ENCODE measurements at regions not wholly inside any gene's neighbourhood (a gene's known extent, or its start where the extent isn't known, plus 50 kb on each side); places are given as distances from the start of the nearest gene placed in this dataset.

DNA sequence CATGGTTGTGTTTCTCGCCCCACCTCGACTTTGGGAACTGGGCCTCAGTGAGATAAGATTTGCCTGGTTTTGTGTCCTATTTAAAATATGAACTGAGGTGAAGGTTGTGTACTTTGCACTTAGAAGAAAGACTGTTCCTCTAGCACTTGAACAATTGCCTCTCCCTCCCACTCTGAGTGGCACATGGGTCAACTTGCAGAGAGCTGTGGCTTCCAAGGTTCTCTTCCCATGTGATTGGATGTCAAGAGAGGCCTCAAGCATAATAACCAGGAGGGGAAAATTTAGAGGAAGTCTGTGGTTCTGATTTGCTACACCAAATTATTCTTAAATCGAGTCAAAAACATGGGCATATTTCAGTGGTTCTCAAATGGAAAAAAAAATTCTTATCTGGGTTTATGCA is 329.2 kb downstream of the HS3ST3B1 start:
- no peaks in the 10 kb centered on the region for H3K27me3 ChIP-seq (ENCODE audit: control insufficient read depth in 1 of 2, insufficient read depth in 2 of 2, low read length in 2 of 2)
- intact Hi-C loops (cut with micrococcal nuclease; ENCODE audit: unreplicated experiment), result loop anchor here (10.0 kb wide), 1 partner anchor 105 kb away; no protein-coding TSS in a partner anchor
- no peaks in the 10 kb centered on the region for H4K20me1 ChIP-seq (ENCODE audit: insufficient read depth, low read length)
- FAIRE-seq (no peak), ATAC-seq (no peak), DNase-seq (ENCODE audit: low spot score) (no peak)
- no peak overlapping the region for H3K27ac ChIP-seq (ENCODE audit: extremely low read length, insufficient read depth, low read length)
- no peaks in the 10 kb centered on the region for H3K9me3 ChIP-seq (ENCODE audit: low read length)
- TF ChIP-seq HNF4A (CRISPR knock-in tag; IDR thresholded peaks at IDR 0.05) (peak; percentile 7; the same call in 1 of the 2 replicates), ATRX (CRISPR knock-in tag; IDR thresholded peaks at IDR 0.05; ENCODE audit: borderline replicate concordance) (no peak)
- in situ Hi-C loops (cut with HindIII; ENCODE audit: extremely low pct_ligation_motif_present, low pct_unique_long_range_greater_than_20kb), result no loop called here
- H3K9ac ChIP-seq (ENCODE audit: insufficient read depth, low read depth, low read length), result no peak overlapping the region
- no peaks in the 10 kb centered on the region for H3K79me2 ChIP-seq (ENCODE audit: insufficient read depth, low read length)
- H3K4me3 ChIP-seq (replicated peaks in 1 of 3; ENCODE audit: insufficient read depth in 1 of 3, low read depth in 2 of 3, low read length in 3 of 3), result no peak overlapping the region
- ChIA-PET CTCF (ENCODE audit: low intra/inter-chr PET ratio, low total read pairs) (no interaction called here), POLR2A (no interaction called here)
- 68% methylated on average over 3 of the region's 3 CpGs for WGBS (ENCODE audit: low lambda C conversion rate)
- BruUV-seq (replicated peaks), result no TSS peak
- no peaks in the 10 kb centered on the region for H3K36me3 ChIP-seq (replicated peaks in 1 of 2; ENCODE audit: control insufficient read depth in 1 of 2, insufficient read depth in 2 of 2, low read length in 2 of 2)
- H2AFZ ChIP-seq (ENCODE audit: low read length), result no peak overlapping the region
- H3K4me1 ChIP-seq (ENCODE audit: insufficient read depth, low read length), result peaks cover 19% of the 10 kb centered on the region
- no peak overlapping the region for H3K4me2 ChIP-seq (ENCODE audit: low read depth, low read length)

DNA sequence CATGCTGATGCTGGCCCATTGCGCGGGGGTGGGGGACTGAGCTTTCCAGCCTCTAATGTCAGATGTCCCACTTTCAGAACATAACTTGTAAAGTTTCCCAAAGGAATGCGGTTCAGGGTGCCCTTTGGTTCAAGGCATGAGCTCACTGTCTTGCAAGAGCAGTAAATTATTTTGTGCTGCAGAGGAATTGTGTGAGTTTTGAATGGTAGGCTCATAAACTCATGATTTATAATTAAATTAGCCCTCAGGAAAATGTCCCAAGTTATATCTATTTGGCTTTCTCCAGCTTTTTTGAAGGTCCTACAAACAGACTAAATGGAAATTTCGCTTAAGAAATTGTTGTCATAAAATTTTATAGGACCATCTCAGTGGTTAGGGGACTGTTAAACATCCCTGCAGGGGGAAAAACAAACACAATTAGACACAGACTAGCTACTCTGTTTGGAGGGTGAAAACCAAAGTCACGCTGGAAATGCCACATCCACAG is 321.8 kb downstream of the HS3ST3B1 start:
- TF ChIP-seq, protein P1, sequence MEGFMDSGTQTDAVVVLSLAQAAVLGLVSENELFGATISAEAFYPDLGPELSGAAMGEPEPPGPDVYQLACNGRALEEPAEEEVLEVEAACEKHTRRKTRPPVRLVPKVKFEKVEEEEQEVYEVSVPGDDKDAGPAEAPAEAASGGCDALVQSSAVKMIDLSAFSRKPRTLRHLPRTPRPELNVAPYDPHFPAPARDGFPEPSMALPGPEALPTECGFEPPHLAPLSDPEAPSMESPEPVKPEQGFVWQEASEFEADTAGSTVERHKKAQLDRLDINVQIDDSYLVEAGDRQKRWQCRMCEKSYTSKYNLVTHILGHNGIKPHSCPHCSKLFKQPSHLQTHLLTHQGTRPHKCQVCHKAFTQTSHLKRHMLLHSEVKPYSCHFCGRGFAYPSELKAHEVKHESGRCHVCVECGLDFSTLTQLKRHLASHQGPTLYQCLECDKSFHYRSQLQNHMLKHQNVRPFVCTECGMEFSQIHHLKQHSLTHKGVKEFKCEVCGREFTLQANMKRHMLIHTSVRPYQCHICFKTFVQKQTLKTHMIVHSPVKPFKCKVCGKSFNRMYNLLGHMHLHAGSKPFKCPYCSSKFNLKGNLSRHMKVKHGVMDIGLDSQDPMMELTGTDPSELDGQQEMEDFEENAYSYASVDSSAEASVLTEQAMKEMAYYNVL (CRISPR knock-in tag; IDR thresholded peaks at IDR 0.05; ENCODE audit: borderline replicate concordance), result no peak
- TF ChIP-seq ZNF510 (CRISPR knock-in tag; IDR thresholded peaks at IDR 0.05; ENCODE audit: low read depth), result no peak
- no peak for TF ChIP-seq RAD51 (IDR thresholded peaks at IDR 0.05; ENCODE audit: borderline replicate concordance)
- TF ChIP-seq NBN (conservative IDR thresholded peaks at IDR 0.05), result no peak
- TF ChIP-seq CCDC6 (CRISPR knock-in tag; IDR thresholded peaks at IDR 0.05), result no peak
- TF ChIP-seq, protein P2, sequence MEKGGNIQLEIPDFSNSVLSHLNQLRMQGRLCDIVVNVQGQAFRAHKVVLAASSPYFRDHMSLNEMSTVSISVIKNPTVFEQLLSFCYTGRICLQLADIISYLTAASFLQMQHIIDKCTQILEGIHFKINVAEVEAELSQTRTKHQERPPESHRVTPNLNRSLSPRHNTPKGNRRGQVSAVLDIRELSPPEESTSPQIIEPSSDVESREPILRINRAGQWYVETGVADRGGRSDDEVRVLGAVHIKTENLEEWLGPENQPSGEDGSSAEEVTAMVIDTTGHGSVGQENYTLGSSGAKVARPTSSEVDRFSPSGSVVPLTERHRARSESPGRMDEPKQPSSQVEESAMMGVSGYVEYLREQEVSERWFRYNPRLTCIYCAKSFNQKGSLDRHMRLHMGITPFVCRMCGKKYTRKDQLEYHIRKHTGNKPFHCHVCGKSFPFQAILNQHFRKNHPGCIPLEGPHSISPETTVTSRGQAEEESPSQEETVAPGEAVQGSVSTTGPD (CRISPR knock-in tag; IDR thresholded peaks at IDR 0.05), result no peak
- TF ChIP-seq, protein P3, sequence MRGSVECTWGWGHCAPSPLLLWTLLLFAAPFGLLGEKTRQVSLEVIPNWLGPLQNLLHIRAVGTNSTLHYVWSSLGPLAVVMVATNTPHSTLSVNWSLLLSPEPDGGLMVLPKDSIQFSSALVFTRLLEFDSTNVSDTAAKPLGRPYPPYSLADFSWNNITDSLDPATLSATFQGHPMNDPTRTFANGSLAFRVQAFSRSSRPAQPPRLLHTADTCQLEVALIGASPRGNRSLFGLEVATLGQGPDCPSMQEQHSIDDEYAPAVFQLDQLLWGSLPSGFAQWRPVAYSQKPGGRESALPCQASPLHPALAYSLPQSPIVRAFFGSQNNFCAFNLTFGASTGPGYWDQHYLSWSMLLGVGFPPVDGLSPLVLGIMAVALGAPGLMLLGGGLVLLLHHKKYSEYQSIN (CRISPR knock-in tag; IDR thresholded peaks at IDR 0.05; ENCODE audit: borderline replicate concordance), result no peak

More for the DNA sequence above, 321.8 kb downstream of the HS3ST3B1 start:
- WGBS (ENCODE audit: low lambda C conversion rate), result 93% methylated on average over 5 of the region's 5 CpGs
- ATAC-seq (no peak), FAIRE-seq (no peak), DNase-seq (ENCODE audit: low spot score) (no peak)
- no TSS peak for BruUV-seq (replicated peaks)
- ChIA-PET CTCF (ENCODE audit: low intra/inter-chr PET ratio, low total read pairs) (no interaction called here), POLR2A (no interaction called here)
- no peaks in the 10 kb centered on the region for H3K9me3 ChIP-seq (ENCODE audit: low read length)
- H3K4me1 ChIP-seq (ENCODE audit: insufficient read depth, low read length), result no peaks in the 10 kb centered on the region
- H3K27me3 ChIP-seq (ENCODE audit: control insufficient read depth in 1 of 2, insufficient read depth in 2 of 2, low read length in 2 of 2), result no peaks in the 10 kb centered on the region
- no peaks in the 10 kb centered on the region for H3K79me2 ChIP-seq (ENCODE audit: insufficient read depth, low read length)
- no peak overlapping the region for H2AFZ ChIP-seq (ENCODE audit: low read length)
- no peak overlapping the region for H3K4me3 ChIP-seq (replicated peaks in 1 of 3; ENCODE audit: insufficient read depth in 1 of 3, low read depth in 2 of 3, low read length in 3 of 3)
- H3K4me2 ChIP-seq (ENCODE audit: low read depth, low read length), result no peak overlapping the region
- no peak overlapping the region for H3K27ac ChIP-seq (ENCODE audit: extremely low read length, insufficient read depth, low read length)
- intact Hi-C loops (cut with micrococcal nuclease; ENCODE audit: unreplicated experiment), result no loop called here
- in situ Hi-C loops (cut with HindIII; ENCODE audit: extremely low pct_ligation_motif_present, low pct_unique_long_range_greater_than_20kb), result no loop called here
- H3K9ac ChIP-seq (ENCODE audit: insufficient read depth, low read depth, low read length), result no peak overlapping the region
- peaks cover 0 to 2% of the 10 kb centered on the region in 2 experiments; a peak in 1 of 5 replicates for H3K36me3 ChIP-seq (replicated peaks in 1 of 2; ENCODE audit: control insufficient read depth in 1 of 2, insufficient read depth in 2 of 2, low read length in 2 of 2)
- H4K20me1 ChIP-seq (ENCODE audit: insufficient read depth, low read length), result no peaks in the 10 kb centered on the region

Data from HepG2 (cell line).